ENCODE measurements at regions not wholly inside any gene's neighbourhood (a gene's known extent, or its start where the extent isn't known, plus 50 kb on each side); places are given as distances from the start of the nearest gene placed in this dataset.

GRCh38 chr11:127683321-127683720, 682.8 kb upstream of the KIRREL3 start:
- H3K36me3 Mint-ChIP-seq = no peaks in the 10 kb centered on the region
- ATAC-seq = no peak
- H3K27ac Mint-ChIP-seq = no peak overlapping the region

GRCh38 chr11:127679816-127680545, 679.4 kb upstream of the KIRREL3 start:
- Mint-ChIP-seq H3K27ac (no peak overlapping the region), H3K4me3 (no peak overlapping the region), H3K4me1 (no peaks in the 10 kb centered on the region), H3K27me3 (peaks cover 2 to 26% (median 6%) of the 10 kb centered on the region in 5 donors), H3K36me3 (no peaks in the 10 kb centered on the region), H3K9me3 (peaks cover 0 to 12% (median 0%) of the 10 kb centered on the region in 9 donors)
- ATAC-seq (no peak), DNase-seq (no peak)
- POLR2A ChIA-PET = no interaction called here

More at GRCh38 chr11:127683321-127683720, 682.8 kb upstream of the KIRREL3 start:
- H3K4me3 Mint-ChIP-seq = no peak overlapping the region
- H3K9me3 Mint-ChIP-seq = peaks cover 0 to 11% (median 0%) of the 10 kb centered on the region in 9 donors
- H3K27me3 Mint-ChIP-seq = peaks cover 0 to 10% (median 0%) of the 10 kb centered on the region in 5 donors
- no peaks in the 10 kb centered on the region for H3K4me1 Mint-ChIP-seq
- POLR2A ChIA-PET = no interaction called here
- no peak for DNase-seq

GRCh38 chr11:127678631-127679030, 678.1 kb upstream of the KIRREL3 start:
- no peak for DNase-seq

GRCh38 chr11:127677660-127678425, 677.3 kb upstream of the KIRREL3 start:
- Mint-ChIP-seq H3K27ac (no peak overlapping the region), H3K4me3 (no peak overlapping the region), H3K9me3 (peaks cover 0 to 12% (median 0%) of the 10 kb centered on the region in 9 donors), H3K36me3 (no peaks in the 10 kb centered on the region), H3K27me3 (peaks cover 2 to 29% (median 6%) of the 10 kb centered on the region in 5 donors), H3K4me1 (no peaks in the 10 kb centered on the region)
- DNase-seq (no peak), ATAC-seq (no peak)
- POLR2A ChIA-PET = no interaction called here

More at GRCh38 chr11:127678631-127679030, 678.1 kb upstream of the KIRREL3 start:
- POLR2A ChIA-PET = no interaction called here
- no peak overlapping the region for H3K4me3 Mint-ChIP-seq
- no peaks in the 10 kb centered on the region for H3K36me3 Mint-ChIP-seq
- H3K4me1 Mint-ChIP-seq = no peaks in the 10 kb centered on the region
- ATAC-seq = no peak
- no peak overlapping the region for H3K27ac Mint-ChIP-seq
- peaks cover 0 to 12% (median 0%) of the 10 kb centered on the region in 9 donors for H3K9me3 Mint-ChIP-seq
- peaks cover 2 to 29% (median 6%) of the 10 kb centered on the region in 5 donors for H3K27me3 Mint-ChIP-seq

GRCh38 chr11:127675581-127675980, 675.0 kb upstream of the KIRREL3 start:
- DNase-seq (no peak), ATAC-seq (no peak)
- peaks cover 2 to 29% (median 6%) of the 10 kb centered on the region in 5 donors for H3K27me3 Mint-ChIP-seq
- POLR2A ChIA-PET = no interaction called here
- H3K27ac Mint-ChIP-seq = no peak overlapping the region
- peaks cover 0 to 7% (median 0%) of the 10 kb centered on the region in 9 donors for H3K9me3 Mint-ChIP-seq
- no peaks in the 10 kb centered on the region for H3K4me1 Mint-ChIP-seq
- no peaks in the 10 kb centered on the region for H3K36me3 Mint-ChIP-seq
- no peak overlapping the region for H3K4me3 Mint-ChIP-seq

GRCh38 chr11:127674754-127675153, 674.2 kb upstream of the KIRREL3 start:
- peaks cover 2 to 29% (median 6%) of the 10 kb centered on the region in 5 donors for H3K27me3 Mint-ChIP-seq
- peaks cover 0 to 7% (median 0%) of the 10 kb centered on the region in 9 donors for H3K9me3 Mint-ChIP-seq
- DNase-seq (no peak), ATAC-seq (no peak)
- POLR2A ChIA-PET = no interaction called here
- no peak overlapping the region for H3K27ac Mint-ChIP-seq
- no peak overlapping the region for H3K4me3 Mint-ChIP-seq
- no peaks in the 10 kb centered on the region for H3K4me1 Mint-ChIP-seq
- H3K36me3 Mint-ChIP-seq = no peaks in the 10 kb centered on the region

GRCh38 chr11:127670374-127671119, 670.0 kb upstream of the KIRREL3 start:
- no peak overlapping the region for H3K4me3 Mint-ChIP-seq

GRCh38 chr11:127656116-127656836, 655.7 kb upstream of the KIRREL3 start:
- DNase-seq = no peak
- Mint-ChIP-seq H3K4me3 (no peak overlapping the region), H3K36me3 (peaks cover 0 to 1% (median 0%) of the 10 kb centered on the region in 3 donors), H3K27me3 (peaks cover 0 to 6% (median 1%) of the 10 kb centered on the region in 5 donors), H3K27ac (no peak overlapping the region), H3K9me3 (peaks cover 0 to 16% (median 4%) of the 10 kb centered on the region in 9 donors), H3K4me1 (no peaks in the 10 kb centered on the region)
- POLR2A ChIA-PET = no interaction called here
- ATAC-seq = no peak

More at GRCh38 chr11:127670374-127671119, 670.0 kb upstream of the KIRREL3 start:
- DNase-seq = no peak
- Mint-ChIP-seq H3K4me1 (no peaks in the 10 kb centered on the region), H3K9me3 (peaks cover 0 to 19% (median 0%) of the 10 kb centered on the region in 9 donors), H3K36me3 (peaks cover 0 to 3% (median 0%) of the 10 kb centered on the region in 3 donors), H3K27ac (no peak overlapping the region), H3K27me3 (peaks cover 0 to 9% (median 2%) of the 10 kb centered on the region in 5 donors)
- POLR2A ChIA-PET = no interaction called here
- ATAC-seq = no peak

GRCh38 chr11:127653076-127653475, 652.5 kb upstream of the KIRREL3 start:
- H3K27ac Mint-ChIP-seq = no peak overlapping the region
- DNase-seq (no peak), ATAC-seq (no peak)
- peaks cover 0 to 4% (median 0%) of the 10 kb centered on the region in 9 donors for H3K9me3 Mint-ChIP-seq
- H3K4me1 Mint-ChIP-seq = no peaks in the 10 kb centered on the region
- H3K27me3 Mint-ChIP-seq = no peaks in the 10 kb centered on the region
- H3K36me3 Mint-ChIP-seq = no peaks in the 10 kb centered on the region
- no peak overlapping the region for H3K4me3 Mint-ChIP-seq
- POLR2A ChIA-PET = no interaction called here

GRCh38 chr11:127651888-127652221, 651.3 kb upstream of the KIRREL3 start:
- DNase-seq (no peak), ATAC-seq (no peak)
- Mint-ChIP-seq H3K27me3 (no peaks in the 10 kb centered on the region), H3K9me3 (peaks cover 0 to 8% (median 0%) of the 10 kb centered on the region in 9 donors), H3K4me1 (no peaks in the 10 kb centered on the region), H3K36me3 (no peaks in the 10 kb centered on the region), H3K27ac (no peak overlapping the region), H3K4me3 (no peak overlapping the region)
- POLR2A ChIA-PET = no interaction called here

GRCh38 chr11:127651175-127651887, 650.8 kb upstream of the KIRREL3 start:
- POLR2A ChIA-PET = no interaction called here
- no peak overlapping the region for H3K4me3 Mint-ChIP-seq
- peaks cover 0 to 8% (median 0%) of the 10 kb centered on the region in 9 donors for H3K9me3 Mint-ChIP-seq
- no peak overlapping the region for H3K27ac Mint-ChIP-seq
- H3K36me3 Mint-ChIP-seq = no peaks in the 10 kb centered on the region
- H3K4me1 Mint-ChIP-seq = no peaks in the 10 kb centered on the region
- DNase-seq = no peak
- no peak for ATAC-seq
- H3K27me3 Mint-ChIP-seq = no peaks in the 10 kb centered on the region

GRCh38 chr11:127649958-127650357, 649.4 kb upstream of the KIRREL3 start:
- Mint-ChIP-seq H3K9me3 (peaks cover 0 to 8% (median 0%) of the 10 kb centered on the region in 9 donors), H3K4me1 (no peaks in the 10 kb centered on the region), H3K27ac (no peak overlapping the region), H3K36me3 (no peaks in the 10 kb centered on the region), H3K27me3 (no peaks in the 10 kb centered on the region), H3K4me3 (no peak overlapping the region)
- POLR2A ChIA-PET = no interaction called here
- DNase-seq (no peak), ATAC-seq (no peak)
